ENCODE measurements at regions not wholly inside any gene's neighbourhood (a gene's known extent, or its start where the extent isn't known, plus 50 kb on each side); places are given as distances from the start of the nearest gene placed in this dataset.

DNA sequence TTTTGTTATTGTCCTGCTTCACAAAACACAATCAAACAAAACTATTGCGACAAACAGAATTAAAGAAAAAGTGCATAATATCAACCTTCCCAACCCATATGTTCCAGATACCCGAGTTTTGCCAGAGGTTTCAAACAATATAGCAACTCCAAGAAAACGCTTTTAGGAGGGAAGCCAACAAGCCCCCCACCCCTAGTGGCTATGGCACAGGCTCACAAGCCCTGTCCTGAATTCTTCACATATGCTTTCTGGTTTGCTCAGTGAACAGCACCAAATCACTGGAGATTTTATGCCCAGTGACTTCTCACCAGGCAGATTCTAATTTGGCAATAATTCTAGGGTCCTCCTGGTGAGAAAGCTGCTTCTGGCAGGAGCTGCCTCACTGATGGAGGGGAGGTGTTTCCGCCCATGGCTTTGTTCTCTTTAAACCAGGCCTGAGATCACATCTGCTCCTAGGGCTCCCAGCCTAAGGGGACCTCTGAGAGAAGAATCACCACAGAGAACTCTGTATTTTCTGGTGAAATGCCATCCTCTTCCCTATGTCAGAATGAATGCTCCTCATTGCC, 1982.4 kb downstream of the EFNA5 start:
- TF ChIP-seq, protein P1, sequence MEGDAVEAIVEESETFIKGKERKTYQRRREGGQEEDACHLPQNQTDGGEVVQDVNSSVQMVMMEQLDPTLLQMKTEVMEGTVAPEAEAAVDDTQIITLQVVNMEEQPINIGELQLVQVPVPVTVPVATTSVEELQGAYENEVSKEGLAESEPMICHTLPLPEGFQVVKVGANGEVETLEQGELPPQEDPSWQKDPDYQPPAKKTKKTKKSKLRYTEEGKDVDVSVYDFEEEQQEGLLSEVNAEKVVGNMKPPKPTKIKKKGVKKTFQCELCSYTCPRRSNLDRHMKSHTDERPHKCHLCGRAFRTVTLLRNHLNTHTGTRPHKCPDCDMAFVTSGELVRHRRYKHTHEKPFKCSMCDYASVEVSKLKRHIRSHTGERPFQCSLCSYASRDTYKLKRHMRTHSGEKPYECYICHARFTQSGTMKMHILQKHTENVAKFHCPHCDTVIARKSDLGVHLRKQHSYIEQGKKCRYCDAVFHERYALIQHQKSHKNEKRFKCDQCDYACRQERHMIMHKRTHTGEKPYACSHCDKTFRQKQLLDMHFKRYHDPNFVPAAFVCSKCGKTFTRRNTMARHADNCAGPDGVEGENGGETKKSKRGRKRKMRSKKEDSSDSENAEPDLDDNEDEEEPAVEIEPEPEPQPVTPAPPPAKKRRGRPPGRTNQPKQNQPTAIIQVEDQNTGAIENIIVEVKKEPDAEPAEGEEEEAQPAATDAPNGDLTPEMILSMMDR (IDR thresholded peaks at IDR 0.05 in 2 of 3, conservative IDR thresholded peaks at IDR 0.05 in 1 of 3; ENCODE audit: borderline replicate concordance in 1 of 3, insufficient read depth in 1 of 3, low read depth in 2 of 3, low read length in 2 of 3): no peak
- TF ChIP-seq ZNF274 (IDR thresholded peaks at IDR 0.05; ENCODE audit: low read depth, low read length) (no peak), POLR2A (IDR thresholded peaks at IDR 0.05; ENCODE audit: borderline replicate concordance, extremely low read depth, insufficient read depth, insufficient read length) (no peak), RAD21 (IDR thresholded peaks at IDR 0.05; ENCODE audit: low read depth) (no peak), FOSL1 (IDR thresholded peaks at IDR 0.05; ENCODE audit: low read depth) (no peak), CEBPB (IDR thresholded peaks at IDR 0.05; ENCODE audit: low read depth) (no peak), EGR1 (IDR thresholded peaks at IDR 0.05; ENCODE audit: low read depth) (no peak)
- TF ChIP-seq, protein P2, sequence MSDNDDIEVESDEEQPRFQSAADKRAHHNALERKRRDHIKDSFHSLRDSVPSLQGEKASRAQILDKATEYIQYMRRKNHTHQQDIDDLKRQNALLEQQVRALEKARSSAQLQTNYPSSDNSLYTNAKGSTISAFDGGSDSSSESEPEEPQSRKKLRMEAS (IDR thresholded peaks at IDR 0.05): no peak

All from HCT116 (cell line).